SK-N-SH (cell line): ENCODE measurements at regions not wholly inside any gene's neighbourhood (a gene's known extent, or its start where the extent isn't known, plus 50 kb on each side); places are given as distances from the start of the nearest gene placed in this dataset.

Source experiments
- CTCF ChIA-PET: fragments of 300-600, 350-600 bp; formaldehyde crosslinking; extraction: SDS; loops from one replicate; lab custom pipeline; 2021; lab: Yijun Ruan, JAX
- POLR2A ChIA-PET: fragments of 350-600 bp; sonication (Branson Sonifier 250); formaldehyde crosslinking; extraction: SDS; loops from one replicate; lab custom pipeline; 2020; ENCODE audit warnings: antibody characterized with exemption, inconsistent platforms; lab: Yijun Ruan, JAX
- DNase-seq: peaks from one replicate; pipeline ENCODE4 v3.0.0; 2012
- H2AFZ ChIP-seq: fragments of 200-600 bp; sonication (generic); 2 replicates; pipeline ENCODE4 v1.8.1; 2016; ENCODE audit warnings: antibody characterized with exemption, mild to moderate bottlenecking, low read depth
- H3F3A ChIP-seq: fragments of 200-600 bp; sonication (generic); replicated peaks from 2 replicates; pipeline ENCODE3; 2016; ENCODE audit warnings: antibody characterized with exemption, mild to moderate bottlenecking; ENCODE audit not compliant: insufficient read depth
- H3K27ac ChIP-seq, 2 experiments: fragments of 200-500 bp in 1 of 2; fragments of 200-600 bp in 1 of 2; sonication (Bioruptor generic) in 1 of 2; sonication (generic), shearing (Covaris generic) in 1 of 2; 2 replicates each; pipeline versions ENCODE4 v1.5.1 to v1.6.1; 2014 to 2016; ENCODE audit warnings: low read depth in 2 of 2, inconsistent platforms in 1 of 2, low read length in 1 of 2, mild to moderate bottlenecking in 1 of 2, mixed read lengths in 1 of 2
- H3K27me3 ChIP-seq: fragments of 200-600 bp; sonication (generic), shearing (Covaris generic); 2 replicates; pipeline ENCODE4 v1.6.1; 2016; ENCODE audit warnings: mixed run types; ENCODE audit not compliant: insufficient read depth
- H3K36me3 ChIP-seq, 2 experiments: fragments of 200-500 bp in 1 of 2; fragments of 200-600 bp in 1 of 2; sonication (Bioruptor generic) in 1 of 2; sonication (generic) in 1 of 2; replicated peaks in 1 of 2; 2 replicates each; pipeline versions ENCODE3 to v1.5.1; 2014 to 2016; ENCODE audit warnings: low read length in 1 of 2, mild to moderate bottlenecking in 1 of 2; ENCODE audit not compliant: insufficient read depth in 2 of 2, control insufficient read depth in 1 of 2
- H3K4me1 ChIP-seq, 2 experiments: fragments of 200-500 bp in 1 of 2; fragments of 200-600 bp in 1 of 2; sonication (Bioruptor generic) in 1 of 2; sonication (generic), shearing (Covaris generic) in 1 of 2; 2 replicates each; pipeline versions ENCODE4 v1.5.1 to v1.6.1; 2014 to 2016; ENCODE audit warnings: low read depth in 1 of 2, low read length in 1 of 2, mixed run types in 1 of 2; ENCODE audit not compliant: insufficient read depth in 2 of 2, control insufficient read depth in 1 of 2
- H3K4me2 ChIP-seq: fragments of 200-600 bp; sonication (generic), shearing (Covaris generic); 2 replicates; pipeline ENCODE4 v1.6.1; 2017; ENCODE audit warnings: mixed run types
- H3K4me3 ChIP-seq, 2 experiments: fragments of 200-500 bp in 1 of 2; fragments of 200-600 bp in 1 of 2; sonication (Bioruptor generic) in 1 of 2; sonication (generic), shearing (Covaris generic) in 1 of 2; 2 replicates each; pipeline versions ENCODE4 v1.5.1 to v1.8.1; 2014 to 2016; ENCODE audit warnings: low read depth in 2 of 2, inconsistent platforms in 1 of 2, low read length in 1 of 2, mild to moderate bottlenecking in 1 of 2, mixed read lengths in 1 of 2, moderate library complexity in 1 of 2
- H3K79me2 ChIP-seq: fragments of 200-600 bp; sonication (generic); 2 replicates; pipeline ENCODE4 v1.8.1; 2017; ENCODE audit warnings: mild to moderate bottlenecking; ENCODE audit not compliant: insufficient read depth
- H3K9ac ChIP-seq: fragments of 200-600 bp; sonication (generic); 2 replicates; pipeline ENCODE4 v1.6.1; 2017; ENCODE audit warnings: mixed run types
- H3K9me2 ChIP-seq: fragments of 200-600 bp; sonication (generic); 2 replicates; pipeline ENCODE4 v1.6.1; 2017; ENCODE audit warnings: mixed run types
- H3K9me3 ChIP-seq: fragments of 200-600 bp; sonication (generic); 2 replicates; pipeline ENCODE4 v1.6.1; 2017; ENCODE audit warnings: mixed run types, mild to moderate bottlenecking, moderate library complexity
- H4K20me1 ChIP-seq: fragments of 200-600 bp; sonication (generic); 2 replicates; pipeline ENCODE4 v1.6.1; 2017; ENCODE audit warnings: mild to moderate bottlenecking, mixed run types; ENCODE audit not compliant: insufficient read depth
- CHD2 ChIP-seq: fragments of 150-350 bp; IDR thresholded peaks from 2 replicates; pipeline ENCODE4 v1.6.1; 2018; ENCODE audit warnings: low read length; ENCODE audit not compliant: partially characterized antibody
- ELF1 ChIP-seq: IDR thresholded peaks from 2 replicates; pipeline ENCODE4 v1.4.0; 2012
- EZH2phosphoT487 ChIP-seq: fragments of 200-600 bp; sonication (generic); IDR thresholded peaks from 2 replicates; pipeline ENCODE4 v1.6.1; 2017; ENCODE audit warnings: low read depth, mixed run types, mild to moderate bottlenecking, antibody characterized with exemption, moderate library complexity, borderline replicate concordance
- FOSL2 ChIP-seq: IDR thresholded peaks from 2 replicates; pipeline ENCODE4 v1.4.0; 2012; ENCODE audit warnings: low read depth, mild to moderate bottlenecking, moderate library complexity, borderline replicate concordance
- FOXJ3 ChIP-seq: sonication (generic); formaldehyde crosslinking; IDR thresholded peaks from 2 replicates; pipeline ENCODE4 v1.5.1; 2020; ENCODE audit warnings: mild to moderate bottlenecking, missing genetic modification reagents
- FOXM1 ChIP-seq: IDR thresholded peaks from 2 replicates; pipeline ENCODE4 v1.4.0; 2012; ENCODE audit warnings: low read depth, mild to moderate bottlenecking
- GABPA ChIP-seq: IDR thresholded peaks from 2 replicates; pipeline ENCODE4 v1.4.0; 2012; ENCODE audit warnings: low read depth, mild to moderate bottlenecking
- MAX ChIP-seq: IDR thresholded peaks from 2 replicates; pipeline ENCODE4 v1.4.0; 2012; ENCODE audit warnings: low read depth
- MEF2A ChIP-seq: IDR thresholded peaks from 2 replicates; pipeline ENCODE4 v1.4.0; 2012; ENCODE audit warnings: low read depth, borderline replicate concordance
- MXI1 ChIP-seq: IDR thresholded peaks from 2 replicates; pipeline ENCODE4 v1.6.1; 2012; ENCODE audit warnings: mild to moderate bottlenecking, low read depth, low read length, improper control_type of control experiment
- NRF1 ChIP-seq: IDR thresholded peaks from 2 replicates; pipeline ENCODE4 v1.6.1; 2012; ENCODE audit warnings: low read depth, mild to moderate bottlenecking, low read length
- PBX3 ChIP-seq: IDR thresholded peaks from 2 replicates; pipeline ENCODE4; 2012
- RCOR1 ChIP-seq: fragments of 150-350 bp; IDR thresholded peaks from 2 replicates; pipeline ENCODE4 v1.6.1; 2017; ENCODE audit warnings: antibody characterized with exemption, low read length
- REST ChIP-seq: IDR thresholded peaks from 2 replicates; pipeline ENCODE4 v1.6.1; 2012; ENCODE audit warnings: mild to moderate bottlenecking, low read depth, low read length, moderate library complexity
- RFX5 ChIP-seq: IDR thresholded peaks from 2 replicates; pipeline ENCODE4 v1.6.1; 2012; ENCODE audit warnings: mild to moderate bottlenecking, improper control_type of control experiment, low read length
- TEAD4 ChIP-seq: IDR thresholded peaks from 2 replicates; pipeline ENCODE4 v1.4.0; 2012; ENCODE audit warnings: mild to moderate bottlenecking, borderline replicate concordance; ENCODE audit not compliant: insufficient read depth
- USF1 ChIP-seq: IDR thresholded peaks from 2 replicates; pipeline ENCODE4 v1.4.0; 2012; ENCODE audit warnings: low read depth, borderline replicate concordance
- YY1 ChIP-seq: IDR thresholded peaks from 2 replicates; pipeline ENCODE4 v1.4.0; 2012; ENCODE audit warnings: low read depth, mild to moderate bottlenecking
- WGBS: methylation state at CpG from one replicate; pipeline ENCODE4 v1.1.6; 2017; ENCODE audit warnings: low lambda C conversion rate; 5-methylcytosine and 5-hydroxymethylcytosine counted together

GRCh38 chr6:140029551-140029950, 655.1 kb upstream of the CITED2 start:
- CTCF ChIA-PET = interaction anchor here (1.3 kb wide), 1 partner anchor 11 kb away, joined by 3 read pairs; no protein-coding TSS in a partner anchor
- Histone ChIP-seq H3K27ac (no peak overlapping the region), H3K9me2 (no peaks in the 10 kb centered on the region), H3K9ac (no peak overlapping the region), H3K9me3 (no peaks in the 10 kb centered on the region), H4K20me1 (no peaks in the 10 kb centered on the region), H2AFZ (no peak overlapping the region), H3K4me2 (no peak overlapping the region), H3K79me2 (no peaks in the 10 kb centered on the region), H3K4me3 (no peak overlapping the region), H3K27me3 (no peaks in the 10 kb centered on the region), H3K4me1 (no peaks in the 10 kb centered on the region), H3F3A (peaks cover 3% of the 10 kb centered on the region), H3K36me3 (no peaks in the 10 kb centered on the region)
- WGBS = 77% methylated on average over 3 of the region's 3 CpGs
- DNase-seq = no peak
- POLR2A ChIA-PET = no interaction called here
- TF ChIP-seq RCOR1 = no peak
- TF ChIP-seq PBX3 = no peak
- no peak for TF ChIP-seq USF1

GRCh38 chr6:140027219-140027618, 652.8 kb upstream of the CITED2 start:
- H3K9me2 ChIP-seq = no peaks in the 10 kb centered on the region
- TF ChIP-seq MXI1 = no peak
- no peak for TF ChIP-seq ELF1
- no peak for TF ChIP-seq GABPA
- TF ChIP-seq TEAD4 = no peak
- TF ChIP-seq FOXJ3 (CRISPR knock-in tag) = no peak
- TF ChIP-seq FOSL2 = no peak
- no peak for TF ChIP-seq RFX5
- no peak for TF ChIP-seq CHD2
- TF ChIP-seq FOXM1 = no peak
- no peak overlapping the region for H3K27ac ChIP-seq
- no peaks in the 10 kb centered on the region for H4K20me1 ChIP-seq
- H3K4me1 ChIP-seq = no peaks in the 10 kb centered on the region
- no peaks in the 10 kb centered on the region for H3K9me3 ChIP-seq
- no peaks in the 10 kb centered on the region for H3K79me2 ChIP-seq
- ChIA-PET CTCF (no interaction called here), POLR2A (no interaction called here)
- no peak overlapping the region for H3K4me2 ChIP-seq
- no peak for DNase-seq
- WGBS = 57% methylated on average over 2 of the region's 2 CpGs
- H3K9ac ChIP-seq = no peak overlapping the region
- no peaks in the 10 kb centered on the region for H3K36me3 ChIP-seq
- no peaks in the 10 kb centered on the region for H3K27me3 ChIP-seq
- peaks cover 3% of the 10 kb centered on the region for H3F3A ChIP-seq
- H2AFZ ChIP-seq = no peak overlapping the region
- H3K4me3 ChIP-seq = no peak overlapping the region

- TF ChIP-seq MEF2A (no peak), TEAD4 (no peak), MAX (no peak), YY1 (no peak), FOXJ3 (CRISPR knock-in tag) (no peak), NRF1 (no peak), EZH2phosphoT487 (no peak), REST (no peak)
- H3K27ac ChIP-seq = no peak overlapping the region
Measured at GRCh38 chr6:140026546-140026945, 652.1 kb upstream of the CITED2 start.

More at GRCh38 chr6:140026546-140026945, 652.1 kb upstream of the CITED2 start:
- Histone ChIP-seq H3K9ac (no peak overlapping the region), H3F3A (peaks cover 3% of the 10 kb centered on the region), H3K4me2 (no peak overlapping the region), H3K9me2 (no peaks in the 10 kb centered on the region), H4K20me1 (no peaks in the 10 kb centered on the region), H3K27me3 (no peaks in the 10 kb centered on the region), H3K79me2 (no peaks in the 10 kb centered on the region), H3K4me3 (no peak overlapping the region), H2AFZ (no peak overlapping the region), H3K4me1 (no peaks in the 10 kb centered on the region), H3K9me3 (no peaks in the 10 kb centered on the region), H3K36me3 (no peaks in the 10 kb centered on the region)
- DNase-seq = no peak
- POLR2A ChIA-PET = no interaction called here
- CTCF ChIA-PET = no interaction called here
